IPS DF 4.7 (cell line): ENCODE measurements at regions not wholly inside any gene's neighbourhood (a gene's known extent, or its start where the extent isn't known, plus 50 kb on each side); places are given as distances from the start of the nearest gene placed in this dataset.
"Not testable (repeated sequence)": the region's sequence is repeated elsewhere in the genome, so short reads cannot be mapped to it uniquely, and the experiment has no call there.

Source experiments
- DNase-seq: peaks from one replicate; pipeline ENCODE4 v3.0.0-alpha.2; 2013; ENCODE audit warnings: low spot score; ENCODE audit errors: extremely low read depth

DNA sequence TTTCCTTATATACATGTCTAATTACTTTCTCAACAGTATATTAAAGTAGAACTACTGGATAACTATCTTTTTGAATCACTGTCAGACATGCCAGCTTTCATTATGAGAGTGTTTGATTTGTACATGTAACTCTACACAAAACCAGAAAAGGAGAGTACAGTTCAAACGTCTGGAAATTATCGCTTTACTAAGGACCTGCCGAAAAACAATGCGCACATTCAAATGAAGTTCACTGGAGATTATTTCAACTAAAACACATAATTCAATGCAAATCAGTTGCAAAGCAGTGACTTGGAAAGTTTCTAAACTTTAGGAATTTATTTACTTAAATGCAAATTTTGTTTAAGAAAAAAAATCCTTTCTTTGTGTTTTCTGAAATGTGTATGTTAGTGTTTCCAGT, 942.5 kb downstream of the EFNA5 start:
- DNase-seq: no peak

DNA sequence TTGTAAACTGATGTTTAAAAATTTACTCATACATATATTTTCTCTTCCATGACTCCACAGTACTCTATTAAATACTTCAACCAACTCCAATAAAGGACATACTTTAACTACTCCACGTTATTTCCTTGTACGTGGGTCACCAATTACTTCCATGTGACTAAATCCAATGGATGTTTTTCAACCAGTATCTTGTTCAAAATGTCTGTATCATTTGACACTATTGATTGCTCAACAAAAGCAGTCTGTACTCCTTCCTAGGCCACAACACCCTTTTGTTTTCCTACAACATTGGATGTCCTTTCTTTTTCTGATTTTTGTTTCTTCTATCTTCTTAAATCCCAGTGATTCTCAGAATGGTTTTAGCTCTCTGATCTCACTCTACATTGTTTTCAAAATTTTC, 943.7 kb downstream of the EFNA5 start:
- no peak for DNase-seq

DNA sequence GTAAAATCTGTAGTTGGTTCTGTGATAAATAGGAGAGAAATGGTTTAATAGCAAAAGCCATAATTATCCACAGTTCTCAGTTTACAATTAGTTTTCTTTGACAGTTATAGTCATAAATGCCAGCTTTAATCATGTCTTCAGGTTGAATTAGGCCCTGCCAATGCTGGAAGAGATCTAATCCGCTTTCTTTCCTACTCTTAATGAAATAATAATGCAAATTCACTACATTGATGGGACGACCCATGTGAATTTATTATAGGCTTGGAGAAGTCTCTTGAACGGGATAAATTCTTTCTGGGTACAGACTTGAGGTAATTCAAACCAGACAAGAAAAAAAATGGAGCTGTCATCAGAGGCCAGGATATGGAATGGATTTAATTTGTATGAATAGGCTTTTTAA, 950.4 kb downstream of the EFNA5 start:
- DNase-seq: no peak

DNA sequence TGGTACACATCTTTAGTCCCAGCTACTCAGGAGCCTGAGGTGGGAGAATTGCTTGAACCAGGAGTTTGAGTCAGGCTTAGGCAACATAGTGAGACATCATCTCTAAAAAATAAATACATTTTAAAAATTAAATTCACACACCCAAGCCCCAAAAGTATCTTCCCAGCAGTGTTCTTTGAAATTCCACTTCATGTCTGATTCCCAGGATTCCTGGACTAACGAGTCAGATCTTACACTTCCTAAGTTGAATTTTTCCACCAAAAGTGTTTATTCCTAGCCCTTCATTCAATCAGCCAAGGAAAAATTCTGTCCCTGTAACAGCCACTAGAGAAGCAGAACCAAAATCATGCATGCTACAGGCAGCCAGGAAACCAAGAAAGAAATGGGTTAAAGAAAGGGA, 970.9 kb downstream of the EFNA5 start:
- no peak for DNase-seq

DNA sequence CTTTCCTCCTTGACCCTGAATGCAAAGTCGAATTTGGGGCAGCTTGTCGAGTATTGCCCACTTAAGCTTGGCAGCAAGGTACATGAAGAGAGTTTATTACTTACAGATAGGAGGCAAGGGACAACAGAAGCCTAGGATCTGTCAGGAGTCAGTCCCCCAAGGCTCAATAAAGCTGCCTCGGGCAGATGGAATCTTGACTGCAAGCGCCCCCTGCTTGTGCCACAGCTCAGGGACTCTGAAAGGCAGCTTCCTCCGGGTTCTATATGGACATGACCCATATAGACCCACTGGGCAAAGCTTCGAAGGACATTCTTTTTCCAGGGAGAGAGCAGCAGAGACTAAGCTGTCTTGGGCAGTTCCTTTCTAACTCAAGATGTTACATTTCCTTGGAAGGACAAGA, 971.5 kb downstream of the EFNA5 start:
- no peak for DNase-seq

DNA sequence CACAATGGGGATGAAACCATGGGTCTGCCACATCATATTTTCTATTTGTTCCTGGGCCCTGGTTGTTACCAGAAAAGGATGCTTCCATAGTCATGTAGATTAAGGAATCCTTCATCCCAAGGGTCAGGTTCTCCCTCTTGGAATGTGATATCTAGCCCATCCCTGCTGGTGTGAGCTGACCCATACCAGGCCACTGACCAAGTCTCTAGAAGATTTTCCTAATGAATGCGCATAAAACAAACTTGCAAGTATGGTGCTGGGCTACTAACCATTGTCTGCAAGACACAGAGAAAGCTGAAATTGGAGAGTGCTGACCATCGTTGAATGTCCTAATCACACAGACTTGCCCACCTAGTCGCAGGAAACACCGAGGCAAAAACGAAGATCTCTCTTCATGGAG, 972.6 kb downstream of the EFNA5 start:
- no peak for DNase-seq

DNA sequence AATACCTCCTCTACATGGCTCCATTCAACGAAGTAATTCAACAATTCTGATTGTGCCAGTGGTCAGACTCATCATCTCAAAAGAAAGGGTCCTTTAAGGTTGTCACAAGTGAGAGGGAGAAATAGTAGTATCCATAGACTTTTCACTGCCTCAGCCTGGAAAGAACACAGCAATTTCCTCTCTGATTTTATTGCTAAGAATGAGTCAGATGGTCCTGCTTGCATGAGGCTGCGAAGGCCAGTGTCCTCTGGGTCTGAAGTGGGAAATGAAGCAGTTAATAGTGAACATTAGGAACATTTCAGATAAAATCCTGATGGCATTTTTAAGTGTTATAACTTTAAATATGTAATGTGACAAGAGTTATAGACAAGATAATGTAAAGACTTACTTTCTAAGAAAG, 979.0 kb downstream of the EFNA5 start:
- DNase-seq: no peak

DNA sequence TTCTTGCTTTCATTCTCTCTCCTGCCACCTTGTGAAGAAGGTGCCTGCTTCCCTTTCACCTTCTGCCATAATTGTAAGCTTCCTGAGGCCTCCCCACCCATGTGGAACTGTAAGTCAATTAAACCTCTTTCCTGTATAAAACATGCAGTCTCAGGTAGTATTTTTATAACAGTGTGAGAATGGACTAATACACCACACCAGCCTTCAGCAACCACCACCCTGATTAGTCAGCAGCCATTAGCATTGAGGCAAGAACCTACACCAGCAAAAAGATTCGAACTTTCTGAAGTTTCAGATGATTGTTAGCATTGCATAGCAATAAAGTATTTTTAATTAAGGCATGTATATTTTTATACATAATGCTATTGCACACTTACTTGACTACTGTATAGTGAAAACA, 980.2 kb downstream of the EFNA5 start:
- no peak for DNase-seq

DNA sequence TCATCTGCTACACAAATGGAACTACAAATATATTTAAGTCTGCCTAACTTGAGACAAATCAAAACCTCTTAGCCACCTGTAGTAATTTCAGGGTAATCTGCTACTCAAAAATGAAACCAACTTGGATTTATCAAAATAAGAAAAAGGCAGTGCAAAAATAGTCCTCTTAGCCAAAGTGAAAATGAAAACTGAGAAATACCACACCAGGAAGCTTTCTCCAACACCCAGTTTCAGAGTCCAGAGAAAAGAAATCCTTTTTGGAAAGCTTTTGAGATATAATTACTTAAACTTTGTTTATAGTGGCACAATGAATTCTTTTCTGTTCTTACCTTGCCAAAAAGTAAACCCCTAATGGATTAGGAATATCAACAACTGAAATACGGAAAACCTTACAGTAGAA, 990.4 kb downstream of the EFNA5 start:
- no peak for DNase-seq

DNA sequence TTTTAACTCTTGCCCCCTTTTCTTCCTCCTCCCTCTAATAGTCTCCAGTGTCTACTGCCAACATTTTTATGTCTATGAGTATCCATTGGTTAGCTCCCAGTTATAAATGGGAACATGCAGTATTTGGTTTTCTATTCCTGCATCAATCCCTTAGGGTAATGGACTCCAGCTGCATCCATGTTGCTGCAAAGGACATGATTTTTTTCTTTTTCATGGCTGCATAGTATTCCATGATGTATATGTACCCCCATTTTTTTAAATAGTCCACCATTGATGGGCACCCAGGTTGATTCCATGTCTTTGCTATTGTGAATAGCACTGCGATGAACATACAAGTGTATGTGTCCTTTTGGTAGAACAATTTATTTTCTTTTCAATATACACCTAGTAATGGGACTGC, 993.7 kb downstream of the EFNA5 start:
- no peak for DNase-seq

DNA sequence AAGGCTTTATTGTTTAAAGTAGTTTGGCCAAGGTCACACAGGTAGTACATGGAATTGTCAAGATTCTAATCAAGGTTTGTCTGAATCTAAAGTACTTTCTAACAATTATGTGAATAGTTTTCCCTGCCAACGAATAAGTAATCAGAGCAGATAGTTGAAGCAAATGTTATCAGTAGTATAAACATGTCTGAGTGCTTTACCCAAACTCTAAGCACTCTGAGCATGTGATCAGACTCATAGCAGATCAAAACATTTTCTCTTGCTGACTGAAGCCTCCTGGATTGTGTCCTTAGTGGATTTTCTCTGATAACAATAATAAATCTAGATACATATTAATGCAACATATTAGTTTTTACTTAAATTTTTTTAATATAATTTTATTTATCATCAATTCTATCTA, 995.0 kb downstream of the EFNA5 start:
- DNase-seq: no peak

DNA sequence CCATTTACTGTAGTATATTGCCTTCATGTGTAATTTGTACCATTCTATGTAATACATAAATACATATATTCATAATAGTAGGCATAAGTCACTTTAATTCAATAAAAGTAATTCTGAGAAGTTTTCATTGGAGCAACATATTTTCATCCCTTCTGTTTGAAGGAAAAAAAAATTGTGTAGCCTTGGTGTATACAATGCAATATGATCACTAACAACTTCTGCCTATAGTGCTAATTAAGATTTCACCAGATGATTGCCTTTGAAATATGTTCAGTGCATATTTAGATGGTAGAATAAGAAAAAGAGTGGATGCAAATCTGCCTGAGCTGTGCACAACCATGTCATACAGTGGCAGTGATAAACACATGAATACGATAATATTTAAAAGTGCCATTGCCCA, 996.8 kb downstream of the EFNA5 start:
- DNase-seq: no peak

DNA sequence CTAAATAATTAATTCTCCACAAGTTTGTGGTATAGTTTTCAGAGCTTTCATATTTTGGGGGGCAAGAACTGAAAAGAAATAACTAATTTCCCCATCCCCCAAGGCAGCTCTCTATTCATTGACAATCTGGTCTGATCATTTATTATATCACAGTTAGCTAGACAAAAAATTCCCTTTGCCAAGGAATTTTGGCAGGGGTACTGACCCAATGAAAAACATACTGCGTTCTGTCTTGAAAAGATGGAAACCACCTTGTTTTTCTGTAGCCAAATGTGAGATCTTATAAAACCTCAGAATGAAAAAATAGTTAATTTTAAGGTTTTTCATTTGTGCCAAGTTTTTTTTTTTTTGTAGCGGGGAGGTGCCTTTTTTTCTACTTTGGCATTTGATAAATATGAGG, 1008.9 kb downstream of the EFNA5 start:
- no peak for DNase-seq

DNA sequence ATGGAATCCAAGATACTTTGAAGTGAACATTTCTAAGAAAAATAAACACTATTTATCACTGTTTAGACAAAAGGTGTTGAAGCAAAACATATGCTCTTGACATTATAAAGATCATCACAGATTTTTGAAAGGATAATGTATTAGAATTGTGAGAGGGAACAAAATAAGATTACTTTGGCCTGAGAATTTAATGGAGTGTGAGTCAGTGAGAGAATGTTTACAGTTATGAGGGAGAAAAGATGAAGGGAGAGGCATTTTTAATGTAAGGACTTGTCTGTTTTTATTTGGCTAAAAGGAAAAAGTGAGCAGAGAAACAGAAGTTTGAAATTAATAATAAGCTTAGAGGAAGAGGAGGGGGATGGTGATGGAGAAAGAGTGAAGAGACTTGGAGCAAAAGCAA, 1010.1 kb downstream of the EFNA5 start:
- no peak for DNase-seq

DNA sequence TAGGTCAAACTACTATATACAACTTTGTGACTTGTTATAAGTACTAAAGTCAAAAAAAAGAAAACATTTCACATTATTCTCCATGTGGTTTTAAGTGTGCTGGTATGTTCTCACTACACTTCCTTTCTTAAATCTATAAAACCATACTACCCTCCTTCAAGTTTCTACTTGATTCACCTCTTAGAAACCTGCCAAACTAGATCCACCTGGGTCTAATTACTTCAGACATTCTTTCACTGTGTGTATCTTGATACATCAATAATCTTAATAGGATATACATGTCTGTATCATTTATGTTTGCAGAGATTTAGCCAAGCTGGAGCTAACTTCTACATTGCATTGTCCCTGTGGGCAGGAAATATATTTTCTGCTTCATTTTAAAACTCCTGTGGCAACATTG, 1012.6 kb downstream of the EFNA5 start:
- no peak for DNase-seq

DNA sequence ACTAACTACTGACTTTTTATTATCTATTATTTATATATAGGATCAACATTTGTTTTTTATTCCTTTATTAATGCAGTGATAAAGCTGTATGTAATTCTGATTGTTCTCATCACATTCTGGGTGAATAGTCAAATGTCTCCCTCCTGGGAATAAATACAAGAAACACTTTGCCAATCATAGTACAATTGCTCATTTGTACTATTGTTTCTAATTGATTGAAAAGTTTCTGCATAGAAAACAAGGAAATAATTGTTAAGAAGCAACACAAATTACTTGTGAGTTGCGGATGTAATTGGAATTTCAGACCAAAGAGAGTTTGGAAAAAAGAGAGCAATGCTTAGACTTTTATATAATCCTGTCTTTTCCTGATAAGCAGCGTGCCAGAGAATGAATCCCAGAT, 1013.9 kb downstream of the EFNA5 start:
- DNase-seq: no peak

DNA sequence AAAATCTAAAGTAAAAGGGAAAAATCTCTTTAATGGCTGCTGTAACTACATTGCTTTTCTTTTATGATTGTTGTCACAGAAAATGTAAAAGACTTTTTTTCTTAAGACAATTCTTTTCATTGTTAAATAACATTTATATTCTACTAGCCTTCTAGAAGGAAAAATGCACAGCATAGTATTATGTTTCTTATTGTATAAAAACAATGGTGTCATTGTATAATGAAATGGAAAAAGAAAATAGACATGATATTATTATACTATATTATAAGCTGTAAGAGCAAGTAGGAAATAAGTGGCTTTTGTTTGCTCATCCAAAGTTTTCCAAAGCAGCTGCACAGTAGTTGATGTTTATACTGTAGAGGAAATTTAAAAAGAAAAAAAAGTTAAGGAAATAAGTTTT, 1021.7 kb downstream of the EFNA5 start:
- DNase-seq: no peak

DNA sequence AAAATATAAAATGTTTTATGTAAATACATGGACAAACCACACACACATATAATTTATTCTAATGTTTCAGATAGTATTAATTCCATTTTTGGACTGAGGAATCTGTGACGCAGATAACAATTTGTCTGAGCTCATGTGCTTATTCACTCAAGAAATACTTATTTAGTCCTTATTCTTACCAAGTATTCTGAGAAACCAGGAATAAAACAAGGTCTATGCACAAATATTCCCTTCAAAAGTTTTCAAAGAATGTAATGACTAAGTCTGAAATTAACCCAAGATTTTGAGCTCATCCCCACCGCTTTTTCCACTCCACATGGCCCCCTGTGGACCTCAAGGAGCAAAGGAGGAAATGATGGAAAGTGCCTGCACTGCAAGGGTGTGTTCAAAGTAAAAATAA, 1022.3 kb downstream of the EFNA5 start:
- DNase-seq: no peak

DNA sequence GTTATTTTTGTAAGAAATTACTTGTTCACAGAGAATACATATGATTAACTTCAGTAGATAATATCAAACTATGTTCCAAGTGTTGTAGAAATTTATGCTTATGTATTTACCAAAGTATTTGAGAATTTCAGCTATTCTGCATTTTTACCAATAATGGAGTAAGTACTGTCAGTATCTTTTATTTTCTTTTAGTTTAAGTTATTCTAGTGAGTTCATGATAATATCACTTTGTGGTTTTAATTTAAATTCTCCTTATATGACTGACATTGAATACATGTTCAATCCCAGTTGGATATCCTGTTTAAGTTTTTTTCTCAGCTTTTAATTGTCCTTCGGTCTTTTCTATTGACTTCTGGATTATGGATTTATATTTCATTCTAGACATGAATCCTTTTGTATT, 1024.6 kb downstream of the EFNA5 start:
- no peak for DNase-seq

DNA sequence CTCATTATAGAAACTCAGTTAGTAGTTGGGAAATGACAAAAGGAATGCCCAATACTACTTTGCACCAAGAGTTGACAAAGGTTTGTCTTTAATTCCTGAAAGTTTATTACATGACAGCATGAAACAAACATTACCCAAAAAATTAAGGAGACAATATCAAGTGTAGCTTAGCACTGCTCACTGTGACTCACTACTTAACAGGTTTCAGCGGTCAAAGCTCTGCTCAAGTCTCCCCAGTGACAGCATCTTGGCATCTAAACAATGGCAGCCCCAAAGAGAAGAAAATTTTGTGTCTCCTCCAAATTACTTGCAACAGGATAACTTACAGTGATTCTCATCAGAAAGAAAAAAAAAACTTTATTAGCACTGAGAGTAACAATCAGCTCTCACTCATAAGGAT, 1030.2 kb downstream of the EFNA5 start:
- DNase-seq: no peak

DNA sequence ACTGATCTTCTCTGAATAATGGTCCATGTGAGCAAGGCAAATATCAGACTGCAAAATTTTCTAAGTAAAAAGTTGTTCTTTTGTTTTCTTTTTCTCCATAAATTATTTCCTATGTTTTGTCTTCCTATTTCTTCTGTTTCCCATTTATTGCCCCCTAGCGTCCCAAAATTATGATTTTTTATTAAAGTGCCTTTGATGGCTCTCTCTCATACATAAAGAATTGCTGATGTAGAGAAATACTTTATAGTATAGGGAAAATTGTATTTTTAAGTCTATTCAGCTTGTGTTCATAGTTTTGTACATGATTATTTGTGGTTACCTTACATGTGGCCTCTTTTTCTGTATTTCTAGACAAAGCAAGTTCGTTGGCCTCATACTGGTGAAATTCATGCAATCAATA, 1031.2 kb downstream of the EFNA5 start:
- DNase-seq: no peak

DNA sequence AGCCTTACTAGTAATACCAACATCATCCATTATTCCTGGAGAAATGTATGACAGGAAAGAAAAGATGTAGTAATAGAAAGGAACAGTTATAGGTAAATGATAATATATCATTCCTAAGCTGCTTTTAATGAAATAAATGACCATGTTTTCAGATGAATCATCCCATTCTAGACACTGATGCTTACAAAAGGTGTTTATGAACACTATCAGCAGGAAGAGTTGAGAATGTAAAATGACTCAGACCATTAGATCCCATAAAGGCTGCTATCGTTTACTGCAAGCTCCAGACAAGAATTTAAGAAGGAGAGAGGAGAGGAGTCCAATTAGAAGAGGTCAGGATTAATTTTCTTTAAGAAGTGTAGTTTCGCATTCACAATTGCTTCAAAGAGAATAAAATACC, 1033.5 kb downstream of the EFNA5 start:
- DNase-seq: no peak

DNA sequence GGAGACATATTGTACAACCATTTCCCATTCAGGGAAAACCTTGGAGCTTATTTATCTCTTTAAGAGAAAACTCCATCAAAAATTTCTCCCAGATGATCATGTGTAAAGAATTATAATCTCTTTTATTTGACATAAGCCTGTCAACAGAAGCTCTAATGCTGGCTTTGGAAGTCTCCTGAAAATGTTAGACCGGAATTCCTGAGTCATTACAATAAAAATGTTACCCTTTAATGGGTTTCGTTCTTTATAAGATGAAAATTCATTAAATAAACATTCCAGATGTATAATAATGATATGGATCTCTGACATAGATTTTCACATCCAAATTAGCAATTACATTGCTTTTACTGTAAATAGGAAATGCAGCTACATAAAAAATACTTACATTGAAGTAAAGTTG, 1036.4 kb downstream of the EFNA5 start:
- no peak for DNase-seq

DNA sequence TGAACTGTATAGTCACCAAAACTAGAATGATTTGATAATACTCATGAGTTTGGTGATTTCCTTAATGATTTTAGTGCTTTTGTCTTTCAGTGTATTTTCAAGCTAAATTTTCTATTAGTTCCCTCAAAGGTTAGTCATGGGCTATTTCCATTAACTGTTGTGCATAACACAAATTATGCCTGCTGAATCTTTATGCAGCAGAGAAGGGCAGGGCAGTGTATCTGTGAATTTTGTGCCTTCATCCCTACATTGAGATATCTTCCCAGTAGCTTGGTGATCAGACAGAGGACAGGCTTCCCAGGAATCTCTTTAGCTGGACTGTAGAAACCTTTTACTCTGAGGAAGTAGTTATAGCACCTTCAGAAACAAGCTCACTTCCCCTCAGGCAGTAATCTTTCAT, 1036.9 kb downstream of the EFNA5 start:
- DNase-seq: no peak

DNA sequence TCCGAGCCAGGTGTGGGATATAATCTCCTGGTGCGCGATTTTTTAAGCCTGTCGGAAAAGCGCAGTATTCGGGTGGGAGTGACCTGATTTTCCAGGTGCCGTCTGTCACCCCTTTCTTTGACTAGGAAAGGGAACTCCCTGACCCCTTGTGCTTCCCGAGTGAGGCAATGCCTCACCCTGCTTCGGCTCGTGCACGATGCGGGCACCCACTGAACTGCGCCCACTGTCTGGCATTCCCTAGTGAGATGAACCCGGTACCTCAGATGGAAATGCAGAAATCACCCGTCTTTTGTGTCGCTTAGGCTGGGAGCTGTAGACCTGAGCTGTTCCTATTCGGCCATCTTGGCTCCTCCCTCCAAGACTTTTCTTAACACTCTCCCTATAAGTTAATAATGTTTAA, 1042.3 kb downstream of the EFNA5 start:
- DNase-seq: not testable (repeated sequence)
